GM12878 (cell line): ENCODE measurements at regions not wholly inside any gene's neighbourhood (a gene's known extent, or its start where the extent isn't known, plus 50 kb on each side); places are given as distances from the start of the nearest gene placed in this dataset.

Experiments
- ATAC-seq: fragments of 200-7000 bp; cut with Tn5 transposase; 3 replicates; pipeline ENCODE4 v1.9.1; 2020; ENCODE audit warnings: mild to moderate bottlenecking, moderate library complexity
- BruUV-seq: library from RNA; stranded (reverse); fragments of 400-500 nt; replicated peaks from 2 replicates; lab custom pipeline; 2021; lab: Mats Ljungman, UMichigan
- CTCF ChIA-PET: fragments of 300-600 bp; sonication (Branson Sonifier 250); formaldehyde crosslinking; extraction: SDS; loops from one replicate; lab custom pipeline; 2021; ENCODE audit warnings: inconsistent platforms; lab: Yijun Ruan, JAX
- POLR2A ChIA-PET: fragments of 350-600 bp; formaldehyde crosslinking; extraction: SDS; loops from one replicate; lab custom pipeline; 2021; ENCODE audit warnings: inconsistent platforms; lab: Charles Lee
- RAD21 ChIA-PET: fragments of 300-600 bp; sonication (Branson Sonifier 250); formaldehyde crosslinking; loops from one replicate; lab custom pipeline; 2023; ENCODE audit warnings: antibody characterized with exemption; ENCODE audit not compliant: unreplicated experiment; lab: Charles Lee
- SMC1A ChIA-PET: fragments of 300-600 bp; sonication (Branson Sonifier 250); formaldehyde crosslinking; loops from one replicate; lab custom pipeline; 2023; ENCODE audit not compliant: unreplicated experiment, uncharacterized antibody; lab: Charles Lee
- DNase-seq: peaks from one replicate; pipeline ENCODE4 v3.0.0-alpha.2; 2011; ENCODE audit warnings: low read depth, low spot score
- FAIRE-seq: peaks from 3 replicates; lab custom pipeline; 2011; peaks lifted over from hg19 to GRCh38; lab: Jason Lieb, UNC
- H2AFZ ChIP-seq: 2 replicates; pipeline ENCODE4 v1.6.0; 2011; ENCODE audit warnings: low read depth, low read length, control low read depth; ENCODE audit not compliant: control insufficient read depth
- H3K27ac ChIP-seq: 2 replicates; pipeline ENCODE4 v1.5.1; 2011; ENCODE audit warnings: control low read depth; ENCODE audit not compliant: control insufficient read depth, insufficient read depth
- H3K27me3 ChIP-seq, 2 experiments: replicated peaks in 1 of 2; 2 replicates each; pipeline versions ENCODE4 v1.6.0 to v1.6.1; 2011; ENCODE audit warnings: low read length in 1 of 2; ENCODE audit not compliant: control insufficient read depth in 2 of 2, insufficient read depth in 2 of 2
- H3K36me3 ChIP-seq, 2 experiments: 2 replicates each; pipeline ENCODE4 v1.5.1; 2011; ENCODE audit warnings: low read length in 1 of 2; ENCODE audit not compliant: control insufficient read depth in 2 of 2, insufficient read depth in 2 of 2
- H3K4me1 ChIP-seq: 2 replicates; pipeline ENCODE4 v1.6.1; 2011; ENCODE audit warnings: mild to moderate bottlenecking, low read length, moderate library complexity, mixed read lengths; ENCODE audit not compliant: control insufficient read depth, insufficient read depth
- H3K4me2 ChIP-seq: 2 replicates; pipeline ENCODE4 v1.6.0; 2011; ENCODE audit warnings: control low read depth; ENCODE audit not compliant: control insufficient read depth, insufficient read depth
- H3K4me3 ChIP-seq: fragments of 200-600 bp; sonication (generic); 2 replicates; pipeline ENCODE4 v1.5.1; 2016
- H3K79me2 ChIP-seq: 2 replicates; pipeline ENCODE4 v1.6.0; 2011; ENCODE audit warnings: low read length; ENCODE audit not compliant: control insufficient read depth, insufficient read depth
- H3K9ac ChIP-seq: 2 replicates; pipeline ENCODE4 v1.8.0; 2011; ENCODE audit warnings: low read length, control low read depth, mixed read lengths; ENCODE audit not compliant: control insufficient read depth, insufficient read depth
- H3K9me3 ChIP-seq: replicated peaks from 3 replicates; pipeline ENCODE4 v1.5.1; 2011; ENCODE audit warnings: mild to moderate bottlenecking, low read length; ENCODE audit not compliant: control insufficient read depth, insufficient read depth
- H4K20me1 ChIP-seq: 2 replicates; pipeline ENCODE4 v1.6.0; 2011; ENCODE audit not compliant: control insufficient read depth, insufficient read depth
- CEBPB ChIP-seq, 2 experiments: fragments of 150-350 bp in 1 of 2; IDR thresholded peaks; 2 replicates each; pipeline ENCODE4 v1.6.1; 2012 to 2014; ENCODE audit warnings: low read depth in 2 of 2, low read length in 2 of 2, borderline replicate concordance in 1 of 2, inconsistent platforms in 1 of 2
- KAT2A ChIP-seq: conservative IDR thresholded peaks from 2 replicates; pipeline ENCODE4 v1.6.1; 2011; ENCODE audit warnings: low read depth, low read length; ENCODE audit not compliant: control insufficient read depth
- KDM1A ChIP-seq: fragments of 200-600 bp; sonication (generic); IDR thresholded peaks from 2 replicates; pipeline ENCODE4 v1.6.1; 2016; ENCODE audit warnings: borderline replicate concordance
- NFYB ChIP-seq: IDR thresholded peaks from 2 replicates; pipeline ENCODE4 v1.6.1; 2011; ENCODE audit warnings: low read depth, mild to moderate bottlenecking, low read length, improper control_type of control experiment, moderate library complexity; ENCODE audit not compliant: insufficient read depth
- ZBTB40 ChIP-seq: fragments of 450-650 bp; IDR thresholded peaks from 2 replicates; pipeline ENCODE4 v1.6.1; 2016; ENCODE audit warnings: mild to moderate bottlenecking, moderate library complexity, borderline replicate concordance
- WGBS: methylation state at CpG from one replicate; pipeline ENCODE4 v1.1.6; 2016; ENCODE audit warnings: low lambda C conversion rate; ENCODE audit not compliant: insufficient replicate concordance, insufficient coverage; ENCODE audit errors: missing lambda C conversion rate; 5-methylcytosine and 5-hydroxymethylcytosine counted together
- in situ Hi-C: fragments of 300-500 bp; cut with MboI; formaldehyde crosslinking; loops from 9 replicates; pipeline ENCODE4 v1.14.3; 2018; ENCODE audit warnings: mixed read lengths
- intact Hi-C: fragments of 100-400 bp; cut with micrococcal nuclease; formaldehyde crosslinking; loops from one replicate; pipeline ENCODE4 v1.14.2; 2022; ENCODE audit not compliant: unreplicated experiment

DNA sequence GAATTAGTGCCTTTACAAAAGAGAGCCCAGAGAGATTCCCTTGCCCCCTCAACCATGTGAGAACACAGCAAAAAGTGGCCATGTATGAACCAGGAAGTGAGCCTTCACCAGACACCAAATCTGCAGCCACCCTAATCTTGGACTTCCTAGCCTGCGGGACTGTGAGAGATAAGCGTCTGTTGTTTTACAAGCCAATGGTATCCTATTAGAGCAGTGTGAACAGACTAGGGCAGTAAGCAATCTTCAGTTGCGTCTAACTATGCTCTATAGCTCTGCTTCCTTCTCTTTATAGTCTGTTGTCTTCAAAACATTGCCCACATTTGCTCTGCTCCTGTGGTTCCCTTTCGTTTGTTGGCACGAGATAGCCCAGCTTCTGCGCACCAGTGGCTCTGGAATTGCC, 109.5 kb upstream of the FNDC3A start:
- H3K4me2 ChIP-seq = no peak overlapping the region
- BruUV-seq = no TSS peak
- no peaks in the 10 kb centered on the region for H3K9me3 ChIP-seq
- no peak overlapping the region for H2AFZ ChIP-seq
- H3K4me1 ChIP-seq = no peaks in the 10 kb centered on the region
- H4K20me1 ChIP-seq = no peaks in the 10 kb centered on the region
- H3K9ac ChIP-seq = no peak overlapping the region
- H3K36me3 ChIP-seq = no peaks in the 10 kb centered on the region
- ATAC-seq (no peak), DNase-seq (no peak), FAIRE-seq (no peak)
- ChIA-PET CTCF (no interaction called here), POLR2A (no interaction called here), RAD21 (no interaction called here), SMC1A (no interaction called here)
- TF ChIP-seq CEBPB (IDR thresholded peaks at IDR 0.05; ENCODE audit: borderline replicate concordance in 1 of 2, low read depth in 2 of 2, low read length in 2 of 2) (no peak), NFYB (no peak), KAT2A (no peak), ZBTB40 (no peak), KDM1A (no peak)
- 66% methylated on average over 6 of the region's 6 CpGs for WGBS
- in situ Hi-C loops = no loop called here
- no peak overlapping the region for H3K4me3 ChIP-seq
- H3K27me3 ChIP-seq = no peaks in the 10 kb centered on the region; a peak in 1 of 4 replicates
- no peak overlapping the region for H3K27ac ChIP-seq
- intact Hi-C loops = no loop called here
- no peaks in the 10 kb centered on the region for H3K79me2 ChIP-seq
